ENCODE measurements at regions not wholly inside any gene's neighbourhood (a gene's known extent, or its start where the extent isn't known, plus 50 kb on each side); places are given as distances from the start of the nearest gene placed in this dataset.
"Not testable (repeated sequence)": the region's sequence is repeated elsewhere in the genome, so short reads cannot be mapped to it uniquely, and the experiment has no call there.

DNA sequence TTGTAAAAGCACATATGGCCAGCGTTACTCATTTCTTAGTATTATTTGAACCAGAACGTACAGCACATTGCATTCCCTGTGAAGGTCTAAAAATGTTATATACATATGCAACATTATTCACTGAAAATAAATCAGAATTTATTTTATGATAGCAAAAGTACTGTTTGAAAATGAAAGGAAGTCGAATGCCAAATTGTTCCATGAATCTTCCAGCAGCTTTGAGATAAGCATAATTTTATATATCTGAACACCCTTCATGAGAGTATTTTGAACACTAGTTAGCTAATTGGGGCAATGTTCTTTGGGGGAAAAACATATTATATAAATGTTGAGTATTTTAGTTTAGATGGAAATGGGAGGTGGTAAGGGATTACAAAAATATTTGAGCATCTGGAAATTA lies 300.7 kb upstream of the SYT1 start:
- no peak overlapping the region for H3K4me3 Mint-ChIP-seq (ENCODE audit: unreplicated experiment)
- TF ChIP-seq, protein P1, sequence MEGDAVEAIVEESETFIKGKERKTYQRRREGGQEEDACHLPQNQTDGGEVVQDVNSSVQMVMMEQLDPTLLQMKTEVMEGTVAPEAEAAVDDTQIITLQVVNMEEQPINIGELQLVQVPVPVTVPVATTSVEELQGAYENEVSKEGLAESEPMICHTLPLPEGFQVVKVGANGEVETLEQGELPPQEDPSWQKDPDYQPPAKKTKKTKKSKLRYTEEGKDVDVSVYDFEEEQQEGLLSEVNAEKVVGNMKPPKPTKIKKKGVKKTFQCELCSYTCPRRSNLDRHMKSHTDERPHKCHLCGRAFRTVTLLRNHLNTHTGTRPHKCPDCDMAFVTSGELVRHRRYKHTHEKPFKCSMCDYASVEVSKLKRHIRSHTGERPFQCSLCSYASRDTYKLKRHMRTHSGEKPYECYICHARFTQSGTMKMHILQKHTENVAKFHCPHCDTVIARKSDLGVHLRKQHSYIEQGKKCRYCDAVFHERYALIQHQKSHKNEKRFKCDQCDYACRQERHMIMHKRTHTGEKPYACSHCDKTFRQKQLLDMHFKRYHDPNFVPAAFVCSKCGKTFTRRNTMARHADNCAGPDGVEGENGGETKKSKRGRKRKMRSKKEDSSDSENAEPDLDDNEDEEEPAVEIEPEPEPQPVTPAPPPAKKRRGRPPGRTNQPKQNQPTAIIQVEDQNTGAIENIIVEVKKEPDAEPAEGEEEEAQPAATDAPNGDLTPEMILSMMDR (IDR thresholded peaks at IDR 0.05), result no peak
- DNase-seq (ENCODE audit: low spot score), result no peak
- no peak overlapping the region for H3K27ac Mint-ChIP-seq (ENCODE audit: unreplicated experiment)
- H3K27me3 Mint-ChIP-seq (ENCODE audit: low read depth), result peaks cover 7% of the 10 kb centered on the region
- H3K4me1 Mint-ChIP-seq (ENCODE audit: low read depth), result no peaks in the 10 kb centered on the region
- no peaks in the 10 kb centered on the region for H3K36me3 Mint-ChIP-seq (ENCODE audit: low read depth)
- H3K9me3 Mint-ChIP-seq (ENCODE audit: low read depth), result no peaks in the 10 kb centered on the region

DNA sequence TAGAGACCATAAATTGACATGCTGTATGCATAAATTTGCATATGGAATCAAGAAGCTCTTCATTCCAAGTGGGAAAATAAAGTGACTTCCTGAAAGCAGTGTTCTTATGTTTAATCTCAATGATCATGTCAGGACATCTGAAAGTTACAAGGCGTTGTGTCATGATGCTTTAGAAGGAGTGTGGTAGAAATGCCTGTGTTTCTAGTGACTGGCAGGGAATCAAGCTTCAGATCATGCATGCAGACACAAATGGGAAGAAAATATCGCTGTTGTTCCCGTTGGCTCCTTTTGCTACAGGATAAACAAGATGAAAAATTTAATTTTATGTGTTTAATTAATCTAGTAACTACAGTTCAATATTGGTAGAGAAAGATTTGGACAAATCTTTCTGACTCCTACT lies 298.1 kb upstream of the SYT1 start:
- Mint-ChIP-seq H3K27ac (ENCODE audit: unreplicated experiment) (no peak overlapping the region), H3K9me3 (ENCODE audit: low read depth) (no peaks in the 10 kb centered on the region), H3K4me1 (ENCODE audit: low read depth) (no peaks in the 10 kb centered on the region), H3K27me3 (ENCODE audit: low read depth) (peaks cover 6% of the 10 kb centered on the region), H3K36me3 (ENCODE audit: low read depth) (no peaks in the 10 kb centered on the region), H3K4me3 (ENCODE audit: unreplicated experiment) (no peak overlapping the region)
- DNase-seq (ENCODE audit: low spot score), result no peak
- TF ChIP-seq, protein P1 (IDR thresholded peaks at IDR 0.05), result no peak

DNA sequence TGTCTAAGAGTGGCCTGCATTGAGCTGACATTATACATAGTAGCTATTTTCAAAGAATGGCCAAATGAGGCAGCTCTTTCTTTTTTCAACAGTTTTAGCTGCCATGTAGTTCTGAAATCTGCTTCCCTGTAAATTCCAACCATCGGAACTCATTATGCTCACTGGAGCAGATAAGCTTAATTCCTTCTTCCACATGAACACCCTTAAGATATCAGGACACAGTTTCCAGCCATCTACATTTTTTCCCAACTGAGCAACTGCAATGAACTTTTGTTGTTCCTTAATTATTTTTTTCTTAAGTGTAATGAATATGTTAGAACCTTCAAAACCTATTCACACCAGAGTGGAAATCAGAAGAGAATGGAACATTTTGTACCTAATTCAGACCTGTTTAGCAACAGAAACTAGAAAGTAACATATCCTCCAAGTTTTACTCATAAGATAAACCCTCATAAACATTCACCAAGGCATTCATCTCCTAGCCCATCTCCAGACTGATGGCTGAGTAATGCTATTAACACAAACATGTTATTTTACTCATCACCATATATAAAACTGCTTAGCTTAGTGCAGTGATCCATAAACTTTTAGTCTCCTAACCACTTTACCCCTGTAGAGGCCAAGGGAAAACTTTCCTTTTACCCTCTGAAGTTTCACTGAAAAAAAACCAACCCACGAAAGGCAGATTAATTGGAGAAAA lies 296.1 kb upstream of the SYT1 start:
- Mint-ChIP-seq H3K36me3 (ENCODE audit: low read depth) (no peaks in the 10 kb centered on the region), H3K27me3 (ENCODE audit: low read depth) (peaks cover 9% of the 10 kb centered on the region), H3K27ac (ENCODE audit: unreplicated experiment) (no peak overlapping the region), H3K4me3 (ENCODE audit: unreplicated experiment) (no peak overlapping the region), H3K9me3 (ENCODE audit: low read depth) (peaks cover 3% of the 10 kb centered on the region), H3K4me1 (ENCODE audit: low read depth) (no peaks in the 10 kb centered on the region)
- TF ChIP-seq, protein P1 (IDR thresholded peaks at IDR 0.05), result no peak
- no peak for DNase-seq (ENCODE audit: low spot score)

DNA sequence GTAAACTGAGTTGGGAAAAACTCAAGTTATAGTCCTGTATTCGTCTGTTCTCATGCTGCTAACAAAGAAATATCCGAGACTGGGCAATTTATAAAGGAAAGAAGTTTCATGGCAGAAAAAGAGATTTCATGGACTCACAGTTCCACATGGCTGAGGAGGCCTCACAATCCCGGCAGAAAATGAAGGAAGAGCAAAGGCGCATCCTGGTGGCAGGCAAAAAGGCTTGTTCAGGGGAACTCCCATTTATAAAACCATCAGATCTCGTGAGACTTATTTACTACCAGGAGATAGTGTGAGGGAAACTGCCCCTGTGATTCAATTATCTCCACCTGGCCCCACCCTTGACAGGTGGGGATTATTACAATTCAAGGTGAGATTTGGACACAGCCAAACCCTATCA lies 292.6 kb upstream of the SYT1 start:
- TF ChIP-seq, protein P1 (IDR thresholded peaks at IDR 0.05), result peak; percentile 16
- H3K27me3 Mint-ChIP-seq (ENCODE audit: low read depth), result peaks cover 11% of the 10 kb centered on the region
- H3K9me3 Mint-ChIP-seq (ENCODE audit: low read depth), result peaks cover 9% of the 10 kb centered on the region
- H3K4me1 Mint-ChIP-seq (ENCODE audit: low read depth), result no peaks in the 10 kb centered on the region
- H3K4me3 Mint-ChIP-seq (ENCODE audit: unreplicated experiment), result no peak overlapping the region
- H3K36me3 Mint-ChIP-seq (ENCODE audit: low read depth), result no peaks in the 10 kb centered on the region
- no peak overlapping the region for H3K27ac Mint-ChIP-seq (ENCODE audit: unreplicated experiment)
- no peak for DNase-seq (ENCODE audit: low spot score)

DNA sequence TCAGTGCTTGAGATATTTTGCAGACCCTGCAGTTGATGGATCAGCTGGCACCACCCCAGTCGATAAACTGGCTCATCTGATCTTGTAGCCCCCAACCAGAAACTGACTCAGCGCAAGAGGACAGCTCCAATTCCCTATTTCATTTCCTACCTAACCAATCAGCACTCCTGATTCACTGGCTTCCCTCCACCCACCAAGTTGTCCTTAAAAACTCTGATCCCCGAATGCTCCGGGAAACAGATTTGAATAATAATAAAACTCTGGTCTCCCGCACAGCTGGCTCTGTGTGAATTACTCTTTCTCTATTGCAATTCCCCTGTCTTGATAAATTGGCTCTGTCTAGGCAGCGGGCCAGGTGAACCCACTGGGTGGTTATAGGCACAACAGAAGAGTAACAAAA lies 289.4 kb upstream of the SYT1 start:
- peaks cover 11% of the 10 kb centered on the region for H3K27me3 Mint-ChIP-seq (ENCODE audit: low read depth)
- not testable (repeated sequence) for H3K36me3 Mint-ChIP-seq (ENCODE audit: low read depth); H3K9me3 Mint-ChIP-seq (ENCODE audit: low read depth); DNase-seq (ENCODE audit: low spot score); H3K27ac Mint-ChIP-seq (ENCODE audit: unreplicated experiment); H3K4me3 Mint-ChIP-seq (ENCODE audit: unreplicated experiment); H3K4me1 Mint-ChIP-seq (ENCODE audit: low read depth)

DNA sequence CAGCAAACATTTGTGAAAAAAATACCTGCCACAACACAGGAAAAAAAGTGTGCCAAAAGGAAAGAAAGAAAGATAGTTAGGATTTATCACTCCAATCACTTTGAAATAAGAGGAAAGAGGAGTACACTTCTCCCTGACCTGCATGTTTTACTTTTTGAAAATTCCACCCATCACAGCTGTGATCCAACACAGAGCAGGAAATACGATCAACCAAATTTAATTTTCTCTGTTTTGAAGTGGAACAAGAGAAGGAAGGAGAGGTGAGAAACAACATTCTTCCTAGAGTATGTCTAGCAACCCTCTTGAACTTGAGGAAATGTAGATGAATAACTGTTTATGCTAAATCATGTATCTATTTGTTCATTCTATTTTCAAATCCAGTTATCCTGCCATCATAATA lies 284.7 kb upstream of the SYT1 start:
- TF ChIP-seq, protein P1 (IDR thresholded peaks at IDR 0.05), result no peak
- no peak for DNase-seq (ENCODE audit: low spot score)
- peaks cover 2% of the 10 kb centered on the region for H3K36me3 Mint-ChIP-seq (ENCODE audit: low read depth)

More for the DNA sequence above, 284.7 kb upstream of the SYT1 start:
- Mint-ChIP-seq H3K27ac (ENCODE audit: unreplicated experiment) (no peak overlapping the region), H3K27me3 (ENCODE audit: low read depth) (peaks cover 2% of the 10 kb centered on the region), H3K4me3 (ENCODE audit: unreplicated experiment) (no peak overlapping the region), H3K4me1 (ENCODE audit: low read depth) (no peaks in the 10 kb centered on the region), H3K9me3 (ENCODE audit: low read depth) (peaks cover 15% of the 10 kb centered on the region)

Measured in chondrocyte (in vitro differentiated cells).